ENCODE measurements at regions not wholly inside any gene's neighbourhood (a gene's known extent, or its start where the extent isn't known, plus 50 kb on each side); places are given as distances from the start of the nearest gene placed in this dataset.

DNA sequence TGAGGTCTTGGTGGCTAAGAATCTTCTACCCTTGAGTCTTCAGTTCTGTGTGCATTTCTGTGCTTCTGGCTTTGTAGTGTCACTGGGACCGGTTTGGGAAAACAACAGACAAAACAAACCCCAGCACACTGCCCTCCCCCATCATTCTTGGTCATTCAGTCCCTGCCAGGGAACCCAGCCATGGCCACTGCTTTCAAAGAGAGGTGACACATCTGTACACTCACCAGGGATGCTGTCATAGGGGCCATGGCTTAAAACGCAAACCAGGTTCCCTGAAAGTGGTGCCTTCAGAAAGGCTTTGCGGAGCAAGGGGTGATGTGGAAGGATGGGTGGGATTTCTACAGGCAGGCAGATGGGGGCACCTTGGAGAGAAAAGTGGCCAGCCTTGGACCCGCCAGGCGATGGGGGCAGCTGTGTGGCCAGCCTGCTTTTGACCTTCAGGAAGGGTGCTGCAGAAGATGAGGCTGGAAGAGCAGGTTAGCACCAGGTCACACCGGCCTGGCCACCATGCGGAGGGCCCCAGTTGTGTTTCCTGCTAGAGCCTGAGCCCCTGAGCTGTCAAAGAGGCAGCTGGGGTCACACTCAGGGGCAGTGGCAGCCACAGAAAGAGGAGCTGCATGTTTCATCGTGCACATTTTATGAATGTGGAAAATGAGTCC, 101.3 kb downstream of the INHBB start:
- Histone ChIP-seq H3K4me3 (no peak overlapping the region), H3K27me3 (no peaks in the 10 kb centered on the region), H3K27ac (no peak overlapping the region), H3K4me1 (peaks cover 0 to 9% (median 0%) of the 10 kb centered on the region in 4 donors), H3K9me3 (no peaks in the 10 kb centered on the region), H3K36me3 (no peaks in the 10 kb centered on the region)
- TF ChIP-seq, protein P1, sequence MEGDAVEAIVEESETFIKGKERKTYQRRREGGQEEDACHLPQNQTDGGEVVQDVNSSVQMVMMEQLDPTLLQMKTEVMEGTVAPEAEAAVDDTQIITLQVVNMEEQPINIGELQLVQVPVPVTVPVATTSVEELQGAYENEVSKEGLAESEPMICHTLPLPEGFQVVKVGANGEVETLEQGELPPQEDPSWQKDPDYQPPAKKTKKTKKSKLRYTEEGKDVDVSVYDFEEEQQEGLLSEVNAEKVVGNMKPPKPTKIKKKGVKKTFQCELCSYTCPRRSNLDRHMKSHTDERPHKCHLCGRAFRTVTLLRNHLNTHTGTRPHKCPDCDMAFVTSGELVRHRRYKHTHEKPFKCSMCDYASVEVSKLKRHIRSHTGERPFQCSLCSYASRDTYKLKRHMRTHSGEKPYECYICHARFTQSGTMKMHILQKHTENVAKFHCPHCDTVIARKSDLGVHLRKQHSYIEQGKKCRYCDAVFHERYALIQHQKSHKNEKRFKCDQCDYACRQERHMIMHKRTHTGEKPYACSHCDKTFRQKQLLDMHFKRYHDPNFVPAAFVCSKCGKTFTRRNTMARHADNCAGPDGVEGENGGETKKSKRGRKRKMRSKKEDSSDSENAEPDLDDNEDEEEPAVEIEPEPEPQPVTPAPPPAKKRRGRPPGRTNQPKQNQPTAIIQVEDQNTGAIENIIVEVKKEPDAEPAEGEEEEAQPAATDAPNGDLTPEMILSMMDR (IDR thresholded peaks at IDR 0.05): no peak
- TF ChIP-seq POLR2A (IDR thresholded peaks at IDR 0.05): no peak
- DNase-seq: no peak

DNA sequence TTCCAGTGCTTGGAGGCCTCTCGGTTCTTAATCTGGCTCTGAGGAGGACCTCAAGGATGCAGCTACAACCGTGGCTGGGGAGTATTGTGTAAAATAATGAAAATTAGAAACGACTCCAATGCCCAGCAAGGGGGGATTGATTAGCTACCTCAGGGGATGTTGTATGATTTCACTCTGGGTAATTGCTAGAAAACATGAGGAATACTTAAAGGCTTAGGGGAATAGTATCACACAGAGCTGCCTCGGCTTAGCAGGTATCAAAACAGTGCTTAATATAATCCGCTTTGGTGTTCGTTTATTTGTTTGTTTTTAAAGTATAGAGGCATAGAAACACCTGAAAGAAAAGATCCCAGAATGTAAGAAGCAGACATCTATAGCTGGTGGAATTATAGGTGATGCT, 102.5 kb downstream of the INHBB start:
- Histone ChIP-seq H3K9me3 (no peaks in the 10 kb centered on the region), H3K4me1 (no peaks in the 10 kb centered on the region), H3K27ac (no peak overlapping the region), H3K36me3 (no peaks in the 10 kb centered on the region), H3K4me3 (no peak overlapping the region), H3K27me3 (no peaks in the 10 kb centered on the region)
- TF ChIP-seq POLR2A (IDR thresholded peaks at IDR 0.05): no peak
- TF ChIP-seq, protein P1 (IDR thresholded peaks at IDR 0.05): no peak
- no peak for DNase-seq

DNA sequence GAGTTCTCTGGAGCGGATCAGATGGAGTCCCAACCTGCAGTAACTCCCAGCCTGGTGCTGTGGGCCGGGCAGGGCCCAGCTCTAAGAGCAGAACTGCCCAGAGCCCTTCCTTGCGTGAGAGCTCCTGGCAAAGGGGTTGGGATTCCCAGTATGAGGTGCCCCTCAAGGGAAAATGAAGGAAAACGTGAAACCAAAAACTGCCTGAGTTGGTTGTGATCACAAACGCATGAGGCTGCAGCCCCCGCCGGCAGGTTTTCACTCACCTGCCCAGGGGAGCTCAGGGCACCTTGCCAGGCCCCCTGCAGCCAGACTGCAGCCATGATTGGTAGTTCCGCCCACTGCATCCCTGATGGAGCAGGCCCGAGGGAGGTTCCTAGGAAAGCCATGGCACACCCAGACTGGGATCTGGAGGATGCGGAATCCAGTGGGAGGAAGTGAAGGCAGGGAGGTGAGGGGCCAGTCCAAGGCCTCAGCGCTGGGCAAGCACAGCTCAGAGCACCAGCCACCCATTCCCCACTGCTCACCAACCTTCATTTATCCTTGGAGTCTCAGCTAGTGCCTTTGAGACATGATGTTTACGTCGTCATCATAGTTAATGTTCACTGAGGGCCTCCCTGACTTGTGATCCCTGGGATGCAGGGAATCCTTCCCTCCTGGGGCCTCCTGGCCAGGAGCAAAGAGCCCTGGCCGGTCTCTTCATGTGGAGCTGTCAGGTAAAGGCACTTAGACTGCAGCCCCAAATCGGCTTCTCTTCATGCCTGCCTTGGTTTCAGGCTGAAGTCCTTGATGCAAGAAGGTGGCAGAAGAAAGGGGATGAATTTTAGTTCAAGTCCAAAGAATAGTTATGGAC, 103.2 kb downstream of the INHBB start:
- Histone ChIP-seq H3K4me1 (no peaks in the 10 kb centered on the region), H3K27me3 (no peaks in the 10 kb centered on the region), H3K27ac (no peak overlapping the region), H3K4me3 (no peak overlapping the region), H3K36me3 (no peaks in the 10 kb centered on the region), H3K9me3 (no peaks in the 10 kb centered on the region)
- no peak for DNase-seq
- no peak for TF ChIP-seq POLR2A (IDR thresholded peaks at IDR 0.05)
- TF ChIP-seq, protein P1 (IDR thresholded peaks at IDR 0.05): no peak

DNA sequence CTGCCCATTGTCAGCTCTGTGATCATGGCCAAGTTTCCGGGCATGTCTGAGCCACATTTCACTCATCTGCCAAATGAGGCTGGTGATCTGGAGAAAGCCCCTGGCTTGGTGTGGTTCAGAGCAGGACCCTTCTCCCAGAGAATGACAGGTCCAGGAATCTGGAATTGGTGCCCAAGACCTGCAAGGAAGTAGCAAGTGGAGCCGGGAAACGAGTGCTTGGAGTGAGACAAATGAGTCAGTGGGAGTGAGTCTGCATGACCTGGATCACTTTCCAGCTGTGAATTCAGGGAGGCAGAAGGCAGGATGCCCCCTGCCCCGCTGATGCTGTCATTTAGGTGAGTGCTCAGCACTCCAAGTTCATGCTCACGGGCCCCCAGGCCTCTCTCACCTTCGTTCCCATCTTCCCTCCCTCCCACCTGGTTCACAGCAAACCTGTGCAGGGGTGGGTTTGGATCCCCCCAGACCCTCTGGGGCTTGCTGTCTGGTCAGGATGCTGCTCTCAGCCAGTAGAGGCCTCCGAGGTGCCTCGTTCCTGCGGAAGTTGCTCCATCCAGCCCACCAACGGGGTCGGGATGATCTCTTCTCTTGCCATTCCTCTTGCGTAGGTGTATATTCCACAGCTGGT, 104.4 kb downstream of the INHBB start:
- Histone ChIP-seq H3K36me3 (no peaks in the 10 kb centered on the region), H3K4me1 (no peaks in the 10 kb centered on the region), H3K9me3 (no peaks in the 10 kb centered on the region), H3K4me3 (no peak overlapping the region), H3K27ac (no peak overlapping the region), H3K27me3 (no peaks in the 10 kb centered on the region)
- TF ChIP-seq, protein P1 (IDR thresholded peaks at IDR 0.05): no peak
- no peak for TF ChIP-seq POLR2A (IDR thresholded peaks at IDR 0.05)
- no peak for DNase-seq

DNA sequence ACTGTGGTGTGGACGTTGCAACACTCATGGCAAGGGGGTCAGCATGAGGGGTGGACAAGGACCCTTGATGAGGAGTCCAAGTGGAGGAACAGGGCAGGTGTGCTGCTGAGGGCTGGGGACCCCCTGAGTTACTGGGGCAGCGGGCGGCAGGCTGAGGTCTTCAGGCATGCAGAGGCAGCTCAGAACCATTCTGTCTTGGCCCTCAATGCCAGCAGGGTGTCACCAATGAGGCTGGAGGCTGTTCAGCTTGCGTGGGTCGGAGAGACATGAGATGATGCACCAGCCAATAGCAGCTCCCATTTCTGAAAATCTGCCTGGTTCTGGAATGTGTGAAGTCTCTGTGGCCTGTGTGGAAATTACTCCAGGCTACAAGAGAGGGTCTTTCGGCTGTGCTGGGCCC, 105.4 kb downstream of the INHBB start:
- H3K27ac ChIP-seq: no peak overlapping the region
- H3K27me3 ChIP-seq: no peaks in the 10 kb centered on the region
- no peak for DNase-seq
- H3K9me3 ChIP-seq: no peaks in the 10 kb centered on the region
- no peak overlapping the region for H3K4me3 ChIP-seq
- no peaks in the 10 kb centered on the region for H3K4me1 ChIP-seq
- TF ChIP-seq, protein P1 (IDR thresholded peaks at IDR 0.05): no peak
- no peak for TF ChIP-seq POLR2A (IDR thresholded peaks at IDR 0.05)
- H3K36me3 ChIP-seq: no peaks in the 10 kb centered on the region
